GM10266 (cell line): ENCODE measurements at regions not wholly inside any gene's neighbourhood (a gene's known extent, or its start where the extent isn't known, plus 50 kb on each side); places are given as distances from the start of the nearest gene placed in this dataset.

ENCODE experiments used
- DNase-seq: peaks from one replicate; pipeline ENCODE4 v3.0.0; 2012; ENCODE audit errors: extremely low spot score
- CTCF ChIP-seq: IDR thresholded peaks from 2 replicates; pipeline ENCODE4 v1.5.1; 2012; ENCODE audit warnings: mild to moderate bottlenecking, low read depth; ENCODE audit not compliant: control insufficient read depth, insufficient read depth; ENCODE audit errors: missing control alignments

- no peak for TF ChIP-seq CTCF
- no peak for DNase-seq
These were observed 1469.5 kb downstream of the SLITRK1 start for GRCh38 chr13:82412749-82413148.

DNA sequence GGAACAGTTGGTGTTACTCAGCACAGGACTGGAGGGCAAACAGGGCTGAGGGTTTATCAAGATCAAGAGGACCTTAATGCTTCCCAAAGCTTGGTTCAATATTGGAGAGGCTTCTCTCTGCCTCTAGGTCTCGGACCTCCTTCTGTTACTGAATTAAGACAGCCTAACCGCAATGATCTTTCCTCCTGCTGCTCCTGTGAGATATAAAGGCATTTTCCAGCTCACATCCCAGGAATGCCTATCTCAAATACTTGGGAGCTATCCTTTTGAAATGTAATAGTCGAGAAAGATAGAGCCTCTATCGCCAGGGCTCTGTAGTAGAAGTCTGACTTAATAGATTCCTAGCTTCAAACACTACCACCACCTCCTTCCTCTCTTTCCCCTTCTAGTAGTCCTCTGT, 1475.0 kb downstream of the SLITRK1 start:
- DNase-seq = no peak
- no peak for TF ChIP-seq CTCF

DNA sequence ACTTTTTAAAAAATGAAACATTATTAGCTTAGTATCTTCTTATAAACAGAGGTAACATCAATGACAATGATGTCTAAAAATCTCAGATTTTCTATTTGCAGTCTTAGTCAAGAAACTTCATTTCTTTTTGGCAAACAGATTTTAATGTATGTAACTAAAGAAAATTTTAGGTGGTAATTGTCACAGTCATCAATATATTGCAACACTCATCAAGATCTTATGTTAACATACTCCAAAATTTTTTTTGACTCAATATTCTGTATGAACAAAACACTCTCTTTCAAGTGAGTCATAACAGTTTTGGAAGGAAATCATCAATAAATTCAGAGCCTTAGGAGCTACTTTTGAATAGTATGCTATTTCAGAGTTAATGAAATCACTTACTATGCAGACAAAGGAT, 1507.6 kb downstream of the SLITRK1 start:
- TF ChIP-seq CTCF = no peak
- no peak for DNase-seq

DNA sequence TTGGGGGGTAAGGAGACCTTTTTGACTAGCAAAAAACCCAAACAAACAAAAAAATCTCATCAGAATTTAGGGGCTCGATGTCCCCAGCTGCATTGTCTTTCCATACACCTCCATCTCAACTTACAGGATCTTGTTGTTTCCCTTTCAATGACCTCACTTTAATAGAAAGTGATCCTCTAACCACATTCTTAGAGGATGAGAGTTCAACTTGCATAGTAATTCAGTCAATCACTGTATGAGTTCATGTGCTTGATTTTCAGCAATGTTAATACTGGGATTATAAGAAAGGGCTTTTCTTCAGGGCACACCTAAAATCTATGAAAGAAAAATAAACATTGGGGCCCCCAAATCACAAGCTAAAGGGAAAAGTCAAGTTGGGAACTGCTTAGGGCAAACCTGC, 1512.0 kb downstream of the SLITRK1 start:
- no peak for DNase-seq
- TF ChIP-seq CTCF = no peak

DNA sequence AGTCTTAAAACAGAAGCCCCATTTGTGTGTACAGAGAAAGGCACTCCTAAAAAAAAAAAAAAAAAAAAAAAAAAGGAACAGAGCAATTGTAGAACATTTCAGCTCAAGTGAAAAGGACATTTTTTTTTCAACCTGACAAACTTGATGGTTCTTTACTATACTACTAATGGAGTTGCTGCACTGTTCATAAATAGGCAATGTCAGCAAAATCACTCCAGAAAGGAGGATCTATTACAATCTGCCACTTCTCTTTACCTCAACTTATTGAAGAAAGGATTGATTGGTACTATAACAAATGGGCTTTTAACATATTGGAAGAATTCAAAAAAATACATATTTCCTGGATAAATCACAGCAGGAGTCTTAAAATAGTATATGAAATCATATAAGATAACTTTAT, 1517.7 kb downstream of the SLITRK1 start:
- TF ChIP-seq CTCF = no peak
- DNase-seq = no peak

- TF ChIP-seq CTCF = no peak
- no peak for DNase-seq
These were observed 1524.0 kb downstream of the SLITRK1 start for GRCh38 chr13:82358284-82358683.

- DNase-seq = no peak
- TF ChIP-seq CTCF = no peak
These were observed 1525.4 kb downstream of the SLITRK1 start for GRCh38 chr13:82356667-82357410.
